GM19463 (cell line): ENCODE measurements at regions not wholly inside any gene's neighbourhood (a gene's known extent, or its start where the extent isn't known, plus 50 kb on each side); places are given as distances from the start of the nearest gene placed in this dataset.
"Not testable (repeated sequence)": the region's sequence is repeated elsewhere in the genome, so short reads cannot be mapped to it uniquely, and the experiment has no call there.

Experiments
- ATAC-seq: cut with Tn5 transposase; IDR thresholded peaks from one replicate; pipeline ENCODE4 v1.9.1; 2021; ENCODE audit warnings: mild to moderate bottlenecking, moderate library complexity; ENCODE audit not compliant: unreplicated experiment

DNA sequence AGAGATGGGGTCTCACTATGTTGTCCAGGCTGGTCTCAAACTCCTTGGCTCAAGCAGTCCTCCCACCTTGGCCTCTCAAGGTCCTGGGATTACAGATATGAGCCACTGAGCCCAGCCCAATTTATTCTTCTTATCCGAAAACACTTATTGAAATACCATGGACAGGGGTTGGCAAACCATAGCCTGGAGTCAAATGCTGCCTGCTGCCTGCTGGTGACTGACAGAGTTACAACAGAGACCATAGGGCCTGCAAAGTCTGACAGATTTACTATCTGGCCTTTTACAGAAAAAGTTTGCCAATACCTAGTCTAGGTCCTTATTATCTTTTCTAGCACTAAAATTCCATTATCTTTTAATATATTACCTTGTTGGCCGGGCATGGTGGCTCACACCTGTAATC lies 87.1 kb upstream of the ZNF281 start:
- ATAC-seq, result no peak

DNA sequence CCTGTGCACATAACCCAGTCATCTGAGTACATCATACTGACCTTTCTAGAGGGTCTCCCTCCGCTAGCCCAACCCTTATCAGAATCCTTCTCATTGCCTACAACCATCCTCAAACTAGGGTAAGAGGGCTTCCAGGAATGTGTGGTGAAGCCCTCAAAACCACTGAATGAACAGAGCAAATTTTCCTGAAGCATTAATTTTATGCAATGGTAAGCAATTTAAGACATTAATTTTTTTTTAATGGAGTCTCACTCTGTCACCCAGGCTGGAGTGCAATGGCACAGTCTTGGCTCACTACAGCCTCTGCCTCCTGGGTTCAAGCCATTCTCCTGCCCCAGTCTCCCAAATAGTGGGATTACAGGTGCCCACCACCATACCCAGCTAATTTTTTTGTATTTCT lies 86.1 kb upstream of the ZNF281 start:
- ATAC-seq, result no peak

DNA sequence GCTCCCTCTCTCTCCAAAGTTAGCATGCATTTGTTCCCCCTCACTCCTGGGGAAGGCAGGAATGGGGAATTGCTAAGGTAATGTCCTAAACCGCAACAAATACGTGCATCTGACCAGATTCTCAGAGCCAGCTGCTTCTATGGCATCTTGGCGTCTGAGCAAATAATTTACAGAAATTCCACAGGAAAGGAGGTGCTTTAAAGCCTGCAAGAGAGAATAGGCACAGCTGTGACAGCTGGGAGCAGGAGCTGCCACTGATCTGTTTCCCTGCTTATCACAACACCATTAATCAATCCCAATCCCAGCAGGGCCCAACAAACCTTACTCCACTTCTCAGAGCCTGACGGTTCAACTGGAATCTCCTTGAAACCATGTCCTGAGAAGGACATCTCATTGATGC lies 83.5 kb upstream of the ZNF281 start:
- no peak for ATAC-seq

DNA sequence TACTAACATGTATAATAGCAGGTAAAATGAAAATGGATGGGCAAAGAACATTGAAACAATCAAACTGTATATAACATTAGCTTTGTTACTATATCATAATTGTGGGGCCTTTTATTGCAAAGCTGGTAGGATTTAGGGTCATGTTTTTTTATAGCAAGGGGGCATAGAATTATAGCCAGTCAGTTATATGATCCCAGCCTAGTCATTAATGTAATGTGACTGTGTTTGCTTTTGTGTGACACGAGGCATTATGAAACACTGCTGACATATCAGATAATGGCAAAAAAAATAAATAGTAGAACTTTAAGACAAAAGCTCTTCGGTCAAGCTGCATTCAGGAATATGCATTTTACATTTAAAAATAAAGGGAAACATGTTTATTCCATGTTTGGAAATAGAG lies 81.3 kb upstream of the ZNF281 start:
- no peak for ATAC-seq

DNA sequence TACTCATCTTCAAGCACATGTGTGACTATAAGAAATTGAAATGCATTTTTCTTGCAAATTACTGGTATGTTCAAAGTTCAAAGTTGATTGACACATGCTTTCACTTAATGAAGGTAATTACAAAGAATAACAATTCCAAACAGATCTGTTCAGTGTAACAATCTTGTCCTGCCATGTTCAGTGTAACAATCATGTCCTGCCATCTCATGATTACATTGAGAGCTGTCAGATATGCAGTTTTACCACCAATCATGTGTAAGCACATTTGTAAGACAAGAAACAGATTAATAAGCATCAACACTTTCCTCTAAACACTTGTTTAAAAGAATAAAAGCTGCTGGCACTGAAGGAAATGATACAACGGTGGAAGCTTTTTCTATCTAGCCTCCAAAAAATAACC lies 80.3 kb upstream of the ZNF281 start:
- ATAC-seq, result no peak

DNA sequence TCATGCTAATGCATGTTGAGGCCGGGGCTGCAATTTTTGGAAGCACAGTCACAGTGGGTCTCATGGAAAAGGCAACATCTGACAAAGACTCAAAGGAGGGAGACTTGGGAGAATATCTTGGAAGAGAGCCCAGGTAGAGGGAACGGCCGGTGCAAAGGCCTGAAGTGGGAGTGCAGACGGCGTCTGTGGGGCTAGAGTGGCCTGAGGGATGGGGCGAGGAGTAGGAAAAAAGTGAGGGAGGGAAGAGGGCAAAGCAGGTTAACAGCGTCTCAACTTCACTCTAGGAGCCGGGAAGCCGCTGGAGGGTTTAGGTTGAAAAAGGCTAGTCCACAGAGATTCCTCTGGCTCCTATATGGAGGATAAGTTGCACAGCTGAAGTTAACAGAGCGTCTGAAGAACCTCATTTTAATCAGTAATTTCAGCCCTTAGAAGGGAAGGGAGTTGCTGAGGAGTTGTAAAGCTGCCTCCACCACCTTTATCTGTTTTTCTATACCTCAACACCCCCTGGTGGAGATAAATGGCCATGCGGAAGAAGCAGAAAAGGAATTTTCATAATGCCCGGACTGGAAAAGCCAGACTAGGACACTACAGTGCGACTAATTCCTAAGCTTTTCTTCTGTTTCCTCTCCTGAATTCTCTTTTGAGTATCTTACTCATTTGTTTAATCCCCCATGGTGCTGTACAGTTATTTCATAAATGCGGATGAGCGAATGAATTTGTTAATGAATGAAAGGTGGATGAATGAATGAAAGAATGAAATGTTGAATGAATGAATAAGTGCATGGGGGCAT lies 78.7 kb upstream of the ZNF281 start:
- ATAC-seq, result peak; percentile 71

DNA sequence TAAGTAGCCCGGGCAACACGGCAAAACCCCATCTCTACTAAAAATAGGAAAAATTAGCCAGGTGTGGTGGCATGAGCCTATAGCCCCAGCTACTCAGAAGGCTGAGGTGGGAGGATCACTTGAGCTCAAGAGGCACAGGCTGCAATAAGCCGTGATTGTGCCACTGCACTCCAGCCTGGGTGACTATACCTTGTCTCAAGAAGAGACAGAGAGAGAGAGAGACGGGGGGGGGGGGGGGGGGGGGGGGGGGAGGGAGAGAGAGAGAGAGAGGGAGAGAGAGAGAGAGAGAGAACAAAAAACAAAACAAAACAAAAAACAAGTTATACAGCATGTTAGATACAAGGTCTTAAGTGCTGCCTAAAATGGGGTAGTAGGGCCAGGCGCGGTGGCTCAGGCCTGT lies 77.8 kb upstream of the ZNF281 start:
- no peak for ATAC-seq

DNA sequence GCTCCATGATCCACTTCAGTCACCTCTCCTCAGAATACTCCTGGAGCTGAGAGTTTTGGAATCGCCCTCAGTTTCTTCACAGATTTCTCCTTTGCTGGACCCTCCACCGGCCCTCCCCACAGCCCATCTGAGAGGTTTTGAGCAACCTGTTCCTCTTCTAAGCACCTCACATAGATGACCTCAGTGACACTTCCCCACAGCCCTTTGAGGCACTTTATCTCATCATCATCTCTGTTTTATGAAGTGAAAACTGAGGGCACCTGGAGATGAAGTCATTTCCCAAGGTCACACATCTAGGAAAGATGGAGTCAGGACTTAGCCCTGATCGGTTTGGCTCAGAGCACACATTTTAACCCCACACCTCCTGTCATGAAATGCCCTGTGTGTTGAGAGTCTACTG lies 76.8 kb upstream of the ZNF281 start:
- no peak for ATAC-seq

DNA sequence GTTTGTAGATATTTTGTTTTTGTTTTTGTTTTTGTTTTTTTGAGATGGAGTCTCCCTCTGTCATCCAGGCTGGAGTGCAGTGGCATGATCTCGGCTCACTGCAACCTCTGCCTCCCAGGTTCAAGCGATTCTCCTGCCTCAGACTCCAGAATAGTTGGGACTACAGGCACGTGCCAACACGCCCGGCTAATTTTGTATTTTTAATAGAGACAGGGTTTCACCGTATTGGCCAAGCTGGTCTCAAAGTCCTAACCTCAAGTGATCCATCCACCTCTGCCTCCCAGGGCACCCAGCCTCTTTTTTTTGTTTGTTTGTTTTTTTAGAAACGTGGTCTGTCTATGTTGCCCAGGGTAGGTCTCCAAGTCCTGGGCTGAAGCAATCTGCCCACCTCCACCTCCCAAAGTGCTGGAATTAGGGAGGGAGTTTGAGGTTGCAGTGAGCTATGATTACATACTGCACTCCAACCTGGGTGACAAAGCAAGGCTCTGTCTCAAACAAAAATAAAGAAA lies 74.7 kb upstream of the ZNF281 start:
- ATAC-seq, result not testable (repeated sequence)

DNA sequence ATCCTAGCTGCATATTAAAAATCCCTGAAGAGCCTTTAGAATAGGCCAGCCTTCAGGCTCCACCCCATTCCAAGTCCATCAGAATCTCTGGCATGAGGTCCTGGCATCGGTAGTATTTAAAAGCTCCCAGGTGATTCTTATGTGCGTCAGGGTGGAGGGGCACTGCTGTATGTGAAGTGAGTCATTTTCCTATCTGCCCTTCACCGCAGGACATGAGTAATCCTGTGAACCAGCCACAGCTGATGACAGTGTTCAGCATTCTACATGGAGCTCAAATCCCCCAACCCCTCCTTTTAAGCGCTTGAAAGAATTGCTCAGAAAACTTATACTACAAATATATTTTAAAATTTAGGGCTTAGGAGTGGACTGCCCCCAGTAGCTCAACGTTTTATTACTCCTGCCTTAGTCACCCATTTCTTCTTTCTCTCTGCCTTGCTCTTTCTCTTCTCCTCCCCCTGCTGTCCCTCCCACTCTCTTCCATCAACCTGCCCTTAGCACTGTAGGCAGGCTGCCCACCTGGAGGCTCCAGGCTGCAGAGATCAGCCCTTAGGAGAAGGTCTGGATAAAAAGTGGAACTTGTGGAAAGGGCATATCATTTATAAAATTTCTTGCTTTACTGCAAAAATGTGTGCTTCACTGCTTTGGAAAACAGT lies 73.8 kb upstream of the ZNF281 start:
- peak; percentile 100 for ATAC-seq

DNA sequence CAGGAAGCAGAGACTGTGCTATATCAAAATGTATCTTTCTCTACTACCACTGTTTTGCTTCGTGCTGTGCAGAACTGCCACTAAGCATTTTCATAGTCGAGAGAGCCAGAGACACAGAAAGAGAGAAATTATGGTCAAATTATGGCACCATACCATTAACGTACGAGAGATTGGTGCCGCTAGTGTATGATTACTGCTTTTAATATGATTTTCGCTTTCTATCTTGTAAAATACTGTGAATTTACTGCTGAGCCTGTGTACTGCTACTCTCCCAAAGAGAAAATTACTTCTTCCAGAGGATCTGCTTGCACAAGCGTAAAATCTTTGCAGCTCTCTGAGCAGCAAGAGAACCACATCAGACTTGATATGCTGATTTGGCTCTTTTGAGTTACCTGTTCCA lies 71.1 kb upstream of the ZNF281 start:
- no peak for ATAC-seq

DNA sequence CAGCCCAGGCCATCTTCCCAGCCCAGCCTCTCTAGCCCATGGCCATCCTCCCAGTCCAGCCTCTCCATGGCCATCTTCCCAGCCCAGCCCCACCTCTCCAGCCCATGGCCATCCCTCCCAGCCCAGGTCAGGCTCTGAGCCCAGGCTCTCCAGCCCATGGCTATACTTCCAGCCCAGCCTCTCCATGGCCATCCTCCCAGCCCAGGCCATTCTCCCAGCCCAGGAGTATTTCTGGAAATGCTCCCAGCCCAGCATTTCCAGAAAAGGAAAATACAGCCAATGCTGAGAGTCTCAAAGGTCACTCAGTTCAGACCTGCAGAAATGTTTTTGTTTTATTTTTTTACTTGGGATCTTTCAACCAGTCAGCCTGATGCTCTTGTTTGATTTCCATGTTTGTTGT lies 70.0 kb upstream of the ZNF281 start:
- no peak for ATAC-seq

DNA sequence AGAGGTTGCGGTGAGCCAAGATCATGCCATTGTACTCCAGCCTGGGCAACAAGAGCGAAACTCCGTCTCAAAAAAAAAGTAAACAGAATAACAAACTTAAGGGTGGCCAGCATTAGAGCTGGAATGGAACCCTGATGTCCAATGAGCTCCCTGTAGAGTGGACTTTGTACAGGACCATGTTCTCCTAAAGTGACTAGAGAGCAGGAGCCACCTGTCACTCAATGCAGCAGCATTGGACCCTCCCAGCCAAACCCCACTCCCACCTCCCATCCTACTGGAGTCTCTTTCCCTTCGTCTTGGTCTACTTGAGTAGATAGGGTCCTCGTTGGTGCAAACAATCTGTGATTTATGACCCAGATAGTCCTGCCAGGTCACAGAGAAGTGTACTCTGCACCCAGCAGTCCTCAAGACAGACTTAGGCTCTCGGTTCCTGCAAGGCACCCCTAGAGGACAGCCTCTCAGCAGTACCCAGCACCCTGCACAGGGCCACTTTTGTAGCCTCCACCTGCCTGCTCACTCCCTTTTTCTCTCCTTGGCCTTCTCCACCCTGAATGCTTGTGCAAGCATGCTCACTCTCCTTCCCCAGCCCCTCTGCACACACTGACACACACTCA lies 69.2 kb upstream of the ZNF281 start:
- no peak for ATAC-seq

DNA sequence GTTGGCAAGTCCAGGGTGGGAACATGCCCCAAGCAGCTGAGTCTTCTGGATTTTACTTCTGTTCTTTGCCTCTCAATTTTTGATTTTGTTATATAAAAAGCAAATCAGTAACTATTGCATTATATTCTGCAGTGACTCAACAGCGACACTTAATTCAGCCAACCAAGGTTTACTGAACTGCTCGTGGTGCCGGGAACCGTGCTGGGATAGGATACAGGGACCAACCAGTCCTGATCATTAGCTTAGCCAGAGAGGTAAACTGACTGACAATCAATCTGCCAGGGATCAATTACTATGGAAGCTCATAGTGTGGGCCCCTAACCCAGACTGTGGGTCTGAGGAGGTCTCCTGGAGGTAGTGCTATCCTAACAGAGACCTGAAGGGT lies 68.4 kb upstream of the ZNF281 start:
- no peak for ATAC-seq

DNA sequence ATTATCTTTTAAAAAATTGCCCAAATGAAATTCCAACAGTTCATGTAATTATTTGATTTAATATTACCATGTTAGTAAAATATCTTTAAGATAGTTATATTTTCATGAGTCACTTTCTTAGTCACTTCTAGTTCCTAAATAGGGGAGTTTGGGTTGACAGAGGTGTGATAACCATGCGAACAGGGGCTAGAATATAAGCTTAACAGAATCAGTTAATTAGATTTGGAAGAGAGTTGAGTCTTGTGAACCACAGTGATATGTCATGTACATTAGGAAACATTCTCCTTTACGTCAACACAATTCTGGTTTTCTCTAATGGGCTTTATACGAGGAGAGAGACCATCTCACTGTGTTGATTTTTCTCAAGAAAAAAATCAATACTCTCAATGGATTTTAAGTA lies 64.8 kb upstream of the ZNF281 start:
- ATAC-seq, result no peak

DNA sequence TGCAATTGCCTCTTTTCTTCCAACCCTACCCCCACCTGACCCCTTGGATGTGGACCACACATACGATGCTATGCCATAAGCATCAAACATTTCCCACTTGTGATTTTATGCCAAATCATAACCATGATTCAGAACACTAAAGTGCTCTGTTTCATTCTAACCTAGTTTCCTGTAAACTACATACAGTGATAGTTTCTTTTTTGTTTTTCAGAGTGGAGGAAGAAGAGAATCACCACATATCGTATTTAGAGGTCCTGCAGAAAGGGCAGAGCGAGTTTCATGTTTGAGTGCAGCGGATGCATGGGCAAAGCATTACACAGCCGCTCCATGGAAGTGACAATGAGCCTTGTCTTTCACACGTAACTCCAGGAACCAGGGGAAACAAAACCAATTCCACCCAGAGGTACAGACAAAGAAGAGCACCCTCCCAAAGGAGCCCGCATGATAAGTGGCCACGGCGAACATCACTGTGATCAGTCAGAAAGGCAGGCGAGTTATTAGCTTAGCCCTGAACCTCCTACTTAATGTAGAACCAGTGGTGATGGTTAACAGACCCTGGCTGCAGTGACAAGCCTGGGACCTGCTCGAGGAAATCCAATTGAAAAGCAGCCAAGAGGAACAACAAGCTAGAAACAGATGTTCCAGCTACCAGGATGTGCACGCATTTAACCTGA lies 64.0 kb upstream of the ZNF281 start:
- ATAC-seq, result peak; percentile 79

DNA sequence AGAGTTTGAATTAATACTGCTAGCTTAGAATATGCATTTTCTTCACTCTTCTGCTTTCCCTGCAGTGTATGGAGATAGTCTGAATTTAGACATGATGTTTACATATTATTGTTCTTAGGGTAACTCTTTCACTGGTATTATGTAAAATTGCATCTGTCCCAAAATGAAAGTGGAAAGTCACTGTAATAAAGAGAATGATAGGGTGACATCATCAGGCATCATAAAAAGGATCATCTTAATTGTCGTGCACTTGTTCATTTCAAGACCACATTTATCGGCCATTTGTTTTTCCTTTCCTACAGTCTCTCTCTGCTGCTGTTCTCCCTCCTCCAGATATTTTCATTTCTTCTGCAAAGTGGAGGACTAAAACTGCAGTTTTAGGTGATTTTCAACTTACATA lies 61.9 kb upstream of the ZNF281 start:
- no peak for ATAC-seq

DNA sequence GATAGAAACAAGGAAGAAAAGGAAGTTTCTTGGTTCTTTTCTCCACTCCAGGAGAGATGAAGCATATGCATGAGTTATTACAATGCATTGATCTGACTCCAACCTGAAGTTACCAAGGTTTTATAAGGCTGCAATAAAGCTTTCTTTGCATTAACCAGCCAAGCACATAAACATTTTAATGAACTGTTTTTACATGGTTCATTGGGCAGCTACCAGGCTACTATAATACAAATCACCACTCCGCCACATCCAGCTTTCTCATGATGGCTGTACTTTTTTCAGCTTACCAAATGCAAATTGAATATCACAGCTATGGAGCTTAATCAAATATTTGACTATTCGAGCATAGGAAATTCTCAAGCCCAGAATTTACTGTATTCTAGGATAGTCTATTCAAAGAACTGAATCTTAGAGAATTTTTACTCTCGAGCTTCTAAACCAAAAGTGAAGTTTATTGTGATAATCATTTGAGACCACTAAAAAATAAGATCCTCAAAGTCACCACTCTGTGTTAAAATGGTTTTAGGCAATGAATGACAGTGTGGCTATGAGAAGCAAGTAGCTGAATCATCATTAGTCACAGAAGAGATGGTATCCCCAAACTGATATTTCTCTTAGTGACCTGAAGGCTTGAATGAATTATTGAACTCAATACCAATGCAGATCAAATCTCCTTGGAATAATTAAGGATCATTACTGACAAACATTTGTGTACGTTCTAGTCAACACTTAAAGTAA lies 58.6 kb upstream of the ZNF281 start:
- no peak for ATAC-seq

DNA sequence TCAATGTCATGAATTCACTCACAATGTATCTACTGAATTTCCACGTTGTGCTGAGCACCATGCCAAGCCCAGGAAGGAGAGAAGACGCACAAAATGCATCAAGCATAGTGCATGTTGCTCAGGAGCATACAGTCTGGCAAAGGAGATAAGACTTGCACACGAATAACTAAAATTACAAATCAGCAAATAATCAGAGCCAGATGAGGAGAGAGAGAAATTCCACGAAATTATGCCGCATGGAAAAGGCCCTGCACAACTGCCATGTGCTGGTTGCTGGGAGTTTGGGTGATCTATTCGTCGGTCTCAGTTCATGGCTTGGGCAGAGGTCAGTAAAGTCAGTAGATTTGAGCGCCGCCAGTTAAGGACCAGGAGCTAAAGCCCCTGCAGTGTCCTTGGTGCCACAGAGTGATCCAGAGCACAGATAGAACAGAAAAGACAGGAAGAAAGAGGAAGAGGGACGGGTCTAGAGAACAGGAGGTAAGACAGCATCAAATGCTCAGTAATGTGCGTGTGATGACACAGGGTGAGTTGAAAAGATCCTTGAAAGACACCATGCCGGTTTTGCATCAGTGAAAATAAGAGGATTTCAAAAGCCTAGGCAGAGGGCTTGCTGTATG lies 55.1 kb upstream of the ZNF281 start:
- no peak for ATAC-seq
